ENCODE measurements at regions not wholly inside any gene's neighbourhood (a gene's known extent, or its start where the extent isn't known, plus 50 kb on each side); places are given as distances from the start of the nearest gene placed in this dataset.

- no peak for TF ChIP-seq CTCF (IDR thresholded peaks at IDR 0.05; ENCODE audit: low read depth, low read length)
- no peak for DNase-seq
- Histone ChIP-seq H3K4me3 (ENCODE audit: low read depth, low read length) (no peak overlapping the region), H3K36me3 (no peaks in the 10 kb centered on the region), H3K9me3 (no peaks in the 10 kb centered on the region), H3K4me1 (no peaks in the 10 kb centered on the region; the same call in 1 of the 2 replicates), H3K27me3 (no peaks in the 10 kb centered on the region)
Measured at GRCh38 chr9:89923174-89923573, 318.4 kb downstream of the GADD45G start.

GRCh38 chr9:89923961-89924504 is 319.2 kb downstream of the GADD45G start:
- Histone ChIP-seq H3K9me3 (no peaks in the 10 kb centered on the region), H3K4me3 (ENCODE audit: low read depth, low read length) (no peak overlapping the region), H3K36me3 (no peaks in the 10 kb centered on the region), H3K27me3 (no peaks in the 10 kb centered on the region), H3K4me1 (no peaks in the 10 kb centered on the region; the same call in 1 of the 2 replicates)
- no peak; the same call in 1 of the 2 replicates for TF ChIP-seq CTCF (IDR thresholded peaks at IDR 0.05; ENCODE audit: low read depth, low read length)
- DNase-seq, result no peak

GRCh38 chr9:89924611-89925010 is 319.8 kb downstream of the GADD45G start:
- H3K27me3 ChIP-seq, result no peaks in the 10 kb centered on the region
- no peak for TF ChIP-seq CTCF (IDR thresholded peaks at IDR 0.05; ENCODE audit: low read depth, low read length)
- no peaks in the 10 kb centered on the region for H3K36me3 ChIP-seq
- H3K4me1 ChIP-seq, result no peaks in the 10 kb centered on the region; the same call in 1 of the 2 replicates
- H3K9me3 ChIP-seq, result no peaks in the 10 kb centered on the region
- DNase-seq, result no peak
- no peak overlapping the region for H3K4me3 ChIP-seq (ENCODE audit: low read depth, low read length)

GRCh38 chr9:89926167-89926566 is 321.4 kb downstream of the GADD45G start:
- H3K9me3 ChIP-seq, result no peaks in the 10 kb centered on the region
- TF ChIP-seq CTCF (IDR thresholded peaks at IDR 0.05; ENCODE audit: low read depth, low read length), result no peak
- no peaks in the 10 kb centered on the region for H3K36me3 ChIP-seq
- no peak for DNase-seq
- no peaks in the 10 kb centered on the region for H3K27me3 ChIP-seq
- no peak overlapping the region for H3K4me3 ChIP-seq (ENCODE audit: low read depth, low read length)
- H3K4me1 ChIP-seq, result no peaks in the 10 kb centered on the region; the same call in 1 of the 2 replicates

- no peak for DNase-seq
- no peak for TF ChIP-seq CTCF (IDR thresholded peaks at IDR 0.05; ENCODE audit: low read depth, low read length)
- H3K9me3 ChIP-seq, result no peaks in the 10 kb centered on the region
- no peaks in the 10 kb centered on the region; the same call in 1 of the 2 replicates for H3K4me1 ChIP-seq
- H3K27me3 ChIP-seq, result no peaks in the 10 kb centered on the region
- H3K36me3 ChIP-seq, result no peaks in the 10 kb centered on the region
- H3K4me3 ChIP-seq (ENCODE audit: low read depth, low read length), result no peak overlapping the region
Measured at GRCh38 chr9:89926691-89927220, 321.9 kb downstream of the GADD45G start.

GRCh38 chr9:89928106-89928505 is 323.3 kb downstream of the GADD45G start:
- no peak for DNase-seq
- no peak for TF ChIP-seq CTCF (IDR thresholded peaks at IDR 0.05; ENCODE audit: low read depth, low read length)
- Histone ChIP-seq H3K4me1 (no peaks in the 10 kb centered on the region; the same call in 1 of the 2 replicates), H3K4me3 (ENCODE audit: low read depth, low read length) (no peak overlapping the region), H3K27me3 (no peaks in the 10 kb centered on the region), H3K36me3 (no peaks in the 10 kb centered on the region), H3K9me3 (no peaks in the 10 kb centered on the region)
